PC-9 (cell line): ENCODE measurements at regions not wholly inside any gene's neighbourhood (a gene's known extent, or its start where the extent isn't known, plus 50 kb on each side); places are given as distances from the start of the nearest gene placed in this dataset.

Source experiments
- BruUV-seq: library from RNA; stranded (reverse); fragments of 400-500 nt; replicated peaks from 2 replicates; lab custom pipeline; 2021; lab: Mats Ljungman, UMichigan
- CTCF ChIA-PET: fragments of 300-600 bp; sonication (Branson Sonifier 250); formaldehyde crosslinking; loops from one replicate; lab custom pipeline; 2022; ENCODE audit warnings: antibody characterized with exemption; lab: Charles Lee
- POLR2A ChIA-PET: fragments of 300-600 bp; sonication (Branson Sonifier 250); formaldehyde crosslinking; loops from one replicate; lab custom pipeline; 2022; ENCODE audit warnings: antibody characterized with exemption; ENCODE audit not compliant: unreplicated experiment; lab: Charles Lee
- DNase-seq, 2 experiments: peaks; one replicate each; pipeline versions ENCODE4 v3.0.0 to v3.0.0-alpha.2; 2015 to 2022; ENCODE audit warnings: mixed read lengths in 1 of 2
- H2AFZ ChIP-seq: fragments of 200-600 bp; sonication (generic); 2 replicates; pipeline ENCODE4 v1.8.1; 2017; ENCODE audit warnings: antibody characterized with exemption
- H3F3A ChIP-seq: fragments of 200-600 bp; sonication (generic); 2 replicates; pipeline ENCODE4 v1.8.1; 2017; ENCODE audit warnings: antibody characterized with exemption, mild to moderate bottlenecking, low read depth; ENCODE audit not compliant: insufficient read depth
- H3K27ac ChIP-seq: fragments of 200-600 bp; sonication (generic); 2 replicates; pipeline ENCODE4 v1.6.1; 2016; ENCODE audit warnings: mixed run types
- H3K27me3 ChIP-seq: fragments of 200-600 bp; sonication (generic); 2 replicates; pipeline ENCODE4 v1.6.1; 2016; ENCODE audit warnings: low read depth, mixed run types; ENCODE audit not compliant: insufficient read depth
- H3K36me3 ChIP-seq: fragments of 200-600 bp; sonication (generic); 2 replicates; pipeline ENCODE4 v1.6.1; 2016; ENCODE audit warnings: low read depth, mixed run types
- H3K4me1 ChIP-seq: fragments of 200-600 bp; sonication (generic); replicated peaks from 2 replicates; pipeline ENCODE4 v1.6.1; 2016; ENCODE audit warnings: mixed run types; ENCODE audit not compliant: insufficient read depth
- H3K4me2 ChIP-seq: fragments of 200-600 bp; sonication (generic); 2 replicates; pipeline ENCODE4 v1.6.1; 2017; ENCODE audit warnings: mixed run types
- H3K4me3 ChIP-seq: fragments of 200-600 bp; sonication (generic); 2 replicates; pipeline ENCODE4 v1.6.1; 2016; ENCODE audit warnings: mixed run types
- H3K79me2 ChIP-seq: fragments of 200-600 bp; sonication (generic); 2 replicates; pipeline ENCODE4 v1.6.1; 2017; ENCODE audit warnings: low read depth, mixed run types
- H3K9me2 ChIP-seq: fragments of 200-600 bp; sonication (generic); 2 replicates; pipeline ENCODE4 v1.8.1; 2017; ENCODE audit warnings: mild to moderate bottlenecking; ENCODE audit not compliant: insufficient read depth
- H3K9me3 ChIP-seq: fragments of 200-600 bp; sonication (generic); 2 replicates; pipeline ENCODE4 v1.8.1; 2016; ENCODE audit warnings: low read depth; ENCODE audit not compliant: insufficient read depth
- H4K20me1 ChIP-seq: fragments of 200-600 bp; sonication (generic); 2 replicates; pipeline ENCODE4 v1.8.1; 2017; ENCODE audit not compliant: insufficient read depth
- CTCF ChIP-seq: fragments of 200-600 bp; sonication (generic); conservative IDR thresholded peaks from 2 replicates; pipeline ENCODE4 v1.6.1; 2017; ENCODE audit warnings: mixed run types, antibody characterized with exemption, mild to moderate bottlenecking, moderate library complexity
- EZH2 ChIP-seq: fragments of 200-600 bp; sonication (generic); IDR thresholded peaks from 2 replicates; pipeline ENCODE4 v1.8.0; 2017; ENCODE audit warnings: antibody characterized with exemption, low read depth
- intact Hi-C: fragments of 100-400 bp; cut with micrococcal nuclease; formaldehyde crosslinking; loops from one replicate; pipeline ENCODE4 v1.10.0; 2022; ENCODE audit not compliant: unreplicated experiment

DNA sequence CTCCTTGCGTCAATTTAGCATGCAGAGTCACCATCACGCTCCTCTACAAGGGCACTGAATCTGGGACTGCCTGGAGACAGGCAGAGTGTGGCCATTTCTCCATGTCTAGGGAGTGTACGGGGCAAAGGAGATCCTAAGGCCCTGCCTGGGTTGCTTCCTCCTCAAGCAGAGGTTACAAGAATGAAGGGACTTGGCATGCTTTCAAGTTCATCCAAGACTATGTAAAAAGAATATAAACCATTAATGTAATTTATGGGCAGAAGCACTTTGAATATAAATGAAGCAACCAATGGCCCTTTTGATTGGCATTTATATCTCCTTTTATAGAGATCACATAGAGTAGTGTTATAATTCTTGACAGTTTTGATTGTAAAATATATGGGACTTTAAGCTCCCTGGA is 137.5 kb downstream of the BTBD3 start:
- intact Hi-C loops: no loop called here
- no peaks in the 10 kb centered on the region for H3F3A ChIP-seq
- TF ChIP-seq CTCF: no peak
- no peak for TF ChIP-seq EZH2
- H3K27me3 ChIP-seq: no peaks in the 10 kb centered on the region
- H3K79me2 ChIP-seq: no peaks in the 10 kb centered on the region
- H2AFZ ChIP-seq: no peak overlapping the region
- DNase-seq: no peak
- no peak overlapping the region for H3K4me2 ChIP-seq
- no TSS peak for BruUV-seq
- POLR2A ChIA-PET: no interaction called here
- H4K20me1 ChIP-seq: no peaks in the 10 kb centered on the region; the same call in 1 of the 2 replicates
- H3K27ac ChIP-seq: no peak overlapping the region
- H3K4me1 ChIP-seq: 0 out of 2 replicates have a peak, but pooled peaks cover 3% of the 10 kb centered on the region
- no peaks in the 10 kb centered on the region for H3K9me2 ChIP-seq
- CTCF ChIA-PET: no interaction called here
- H3K36me3 ChIP-seq: no peaks in the 10 kb centered on the region
- H3K9me3 ChIP-seq: no peaks in the 10 kb centered on the region
- H3K4me3 ChIP-seq: no peak overlapping the region

- Histone ChIP-seq H3K4me2 (no peak overlapping the region), H3K4me3 (no peak overlapping the region), H3K9me3 (no peaks in the 10 kb centered on the region), H3K79me2 (no peaks in the 10 kb centered on the region), H3K9me2 (no peaks in the 10 kb centered on the region), H2AFZ (no peak overlapping the region), H3K27me3 (no peaks in the 10 kb centered on the region), H3K36me3 (no peaks in the 10 kb centered on the region), H3K27ac (no peak overlapping the region), H3K4me1 (0 out of 2 replicates have a peak, but pooled peaks cover 3% of the 10 kb centered on the region), H3F3A (no peaks in the 10 kb centered on the region), H4K20me1 (no peaks in the 10 kb centered on the region; the same call in 1 of the 2 replicates)
- BruUV-seq: no TSS peak
- DNase-seq: no peak
- CTCF ChIA-PET: no interaction called here
- POLR2A ChIA-PET: no interaction called here
- intact Hi-C loops: no loop called here
- TF ChIP-seq CTCF: no peak
- no peak for TF ChIP-seq EZH2
Observed at GRCh38 chr20:12056839-12057238, 139.1 kb downstream of the BTBD3 start.

DNA sequence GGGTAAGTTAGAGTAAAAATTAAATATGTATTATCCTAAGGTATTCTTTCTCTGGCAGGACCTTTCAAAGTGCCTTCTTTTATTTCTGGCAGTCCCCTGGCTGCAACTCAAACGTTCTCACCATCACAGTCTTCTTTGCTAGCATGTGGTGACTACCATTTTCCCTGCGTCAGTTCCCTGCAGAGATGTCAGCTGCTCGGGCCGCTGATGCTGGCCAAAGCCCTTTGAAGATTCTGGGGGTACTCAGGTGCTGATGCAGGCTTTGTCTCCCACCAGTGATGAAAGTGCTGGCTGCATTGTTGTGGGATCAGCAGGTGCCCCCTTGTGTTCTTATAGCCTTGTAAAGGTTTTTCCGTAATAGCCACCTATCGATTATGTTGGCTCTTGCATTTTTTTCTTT is 140.1 kb downstream of the BTBD3 start:
- intact Hi-C loops: no loop called here
- no TSS peak for BruUV-seq

More for the DNA sequence above, 140.1 kb downstream of the BTBD3 start:
- Histone ChIP-seq H3K36me3 (no peaks in the 10 kb centered on the region), H3F3A (no peaks in the 10 kb centered on the region), H3K27me3 (no peaks in the 10 kb centered on the region), H3K9me3 (no peaks in the 10 kb centered on the region), H3K4me2 (no peak overlapping the region), H3K9me2 (no peaks in the 10 kb centered on the region), H4K20me1 (no peaks in the 10 kb centered on the region; the same call in 1 of the 2 replicates), H2AFZ (no peak overlapping the region), H3K27ac (no peak overlapping the region), H3K79me2 (no peaks in the 10 kb centered on the region), H3K4me1 (0 out of 2 replicates have a peak, but pooled peaks cover 3% of the 10 kb centered on the region), H3K4me3 (no peak overlapping the region)
- no peak for TF ChIP-seq CTCF
- no peak for TF ChIP-seq EZH2
- CTCF ChIA-PET: no interaction called here
- no peak for DNase-seq
- POLR2A ChIA-PET: no interaction called here
